HG02759 (cell line): ENCODE measurements at regions not wholly inside any gene's neighbourhood (a gene's known extent, or its start where the extent isn't known, plus 50 kb on each side); places are given as distances from the start of the nearest gene placed in this dataset.

Experiments used
- ATAC-seq: cut with Tn5 transposase; IDR thresholded peaks from one replicate; pipeline ENCODE4 v1.9.1; 2021; ENCODE audit warnings: mild to moderate bottlenecking, moderate library complexity; ENCODE audit not compliant: unreplicated experiment

DNA sequence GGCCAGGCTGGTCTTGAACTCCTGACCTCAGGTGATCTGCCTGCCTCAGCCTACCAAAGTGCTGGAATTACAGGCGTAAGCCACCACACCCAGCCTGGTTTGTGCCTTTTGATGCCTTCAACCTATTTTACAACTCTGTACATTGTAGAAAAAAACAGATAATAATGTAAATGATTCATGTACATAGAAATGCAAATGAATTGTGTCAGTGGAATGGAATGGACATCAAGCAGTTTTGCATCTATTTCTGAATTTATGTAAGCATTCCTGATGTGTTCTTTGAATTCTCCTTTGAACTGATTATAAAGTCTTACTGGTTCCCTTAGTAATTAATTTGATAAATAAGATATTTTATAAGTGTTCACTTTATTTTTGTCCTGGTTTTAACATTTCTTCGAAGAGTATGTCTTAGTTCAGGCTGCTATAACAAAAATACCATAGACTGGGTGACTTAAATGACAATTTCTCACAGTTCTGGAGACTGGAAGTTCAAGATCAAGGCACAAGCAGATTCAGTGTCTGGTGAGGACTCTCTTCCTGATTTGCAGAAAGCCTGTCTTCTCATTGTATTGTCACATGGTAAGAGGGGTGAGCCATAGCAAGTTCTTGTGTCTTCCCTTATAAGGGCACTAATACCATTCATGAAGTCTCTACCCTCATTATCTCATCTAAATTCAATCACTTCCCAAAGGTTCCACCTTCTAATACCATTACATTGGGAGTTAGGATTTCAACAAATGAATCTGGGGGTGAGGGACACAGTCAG, 162.2 kb upstream of the S100G start:
- ATAC-seq: no peak

DNA sequence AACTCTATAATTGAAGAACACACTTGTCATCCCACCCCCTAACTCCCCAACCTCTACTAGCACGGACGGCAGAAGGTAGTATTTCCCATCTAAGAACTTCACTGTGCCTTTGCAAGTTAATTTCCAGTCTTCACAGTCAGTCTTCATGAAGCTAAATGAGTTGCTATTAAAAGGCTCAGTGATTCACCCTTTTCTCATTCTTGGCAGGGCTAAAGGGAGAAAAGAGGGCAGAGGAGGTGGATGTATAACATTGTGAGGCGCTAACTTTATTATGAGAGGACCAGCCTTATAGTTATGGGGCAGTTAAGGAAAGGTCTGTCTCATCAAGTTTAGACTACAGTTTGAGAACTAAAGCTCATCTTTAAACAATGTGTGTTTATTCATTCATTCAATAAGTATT, 161.0 kb upstream of the S100G start:
- no peak for ATAC-seq

DNA sequence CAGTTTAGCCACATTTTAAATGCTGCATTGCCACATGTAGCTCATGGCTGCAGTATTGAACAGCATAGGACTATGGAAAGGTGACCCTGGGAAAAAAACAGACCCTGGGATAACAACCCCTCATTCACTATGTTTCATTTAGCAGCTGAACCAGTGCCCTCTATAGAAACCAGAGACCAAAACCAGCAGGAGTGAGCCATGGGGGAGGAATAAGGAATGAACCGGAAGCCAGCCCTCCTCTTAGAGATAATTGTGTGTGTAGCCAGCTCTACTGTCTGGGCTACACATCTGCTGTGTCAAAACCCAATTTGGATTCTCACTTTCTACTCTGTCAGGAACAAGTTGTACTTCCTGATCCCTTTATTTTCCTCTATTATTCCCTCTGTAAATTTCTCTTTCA, 158.5 kb upstream of the S100G start:
- no peak for ATAC-seq

DNA sequence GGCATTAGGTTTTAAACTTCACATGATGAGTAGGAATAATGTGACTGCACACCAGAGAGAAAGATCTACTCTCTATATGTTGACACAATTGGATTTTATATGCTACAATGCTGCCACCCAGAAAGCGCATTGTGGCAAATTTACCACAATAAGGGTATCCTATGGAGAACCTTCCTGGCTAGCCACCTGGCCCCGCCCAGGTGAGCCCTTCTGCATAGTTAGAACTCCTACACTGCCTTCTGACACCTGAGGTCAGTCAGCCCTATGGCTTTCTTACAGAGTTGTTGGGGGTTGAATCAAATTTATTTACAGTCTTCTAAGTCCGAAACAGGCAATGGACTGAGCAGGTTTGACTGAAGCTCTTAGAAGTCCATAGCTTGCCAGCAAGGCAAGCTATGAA, 153.8 kb upstream of the S100G start:
- ATAC-seq: no peak

DNA sequence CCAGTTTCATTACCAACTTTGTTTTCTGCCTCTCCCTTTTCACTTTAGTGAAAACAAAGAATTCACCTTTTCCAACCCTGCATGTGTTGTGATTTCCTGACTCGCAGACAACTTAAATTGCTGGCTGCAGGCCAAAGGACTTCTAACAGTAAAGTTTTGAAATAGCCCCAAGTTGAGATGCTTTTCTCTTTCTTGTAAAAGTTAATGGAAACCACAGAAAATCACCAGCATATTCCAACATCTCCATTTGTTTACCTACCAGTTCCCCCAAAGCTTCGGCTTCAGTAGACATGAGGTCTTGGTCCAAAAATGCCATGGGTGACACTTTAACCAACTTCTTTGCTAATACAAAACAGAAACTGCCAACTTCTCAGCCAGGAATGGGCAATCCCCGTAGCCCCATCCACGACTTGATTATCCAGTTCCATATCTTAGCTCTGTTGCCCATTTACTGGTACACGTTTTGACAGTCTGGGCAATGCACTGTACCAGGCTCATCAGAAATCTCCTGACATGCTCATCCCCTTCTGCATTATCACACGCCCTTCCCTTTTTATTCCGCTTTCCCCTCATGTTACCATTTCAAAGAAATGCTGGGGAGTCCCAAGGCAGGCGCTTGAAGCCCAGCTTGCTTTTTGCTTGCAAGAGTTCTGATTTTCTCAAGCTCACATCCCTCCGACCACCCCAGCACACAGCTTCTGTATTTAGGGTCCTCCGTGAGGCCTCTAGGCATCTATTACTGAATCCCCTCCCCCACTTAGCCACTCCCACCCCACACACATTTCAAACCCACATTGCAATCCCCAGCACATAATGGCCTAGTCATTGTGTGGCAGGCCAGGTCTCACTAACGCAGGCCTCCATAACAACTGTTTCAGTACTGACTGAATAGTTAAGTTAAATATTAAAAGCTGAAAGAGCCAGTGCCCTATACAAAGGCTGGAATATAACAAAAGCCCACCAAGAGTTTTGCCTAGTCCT, 137.9 kb upstream of the S100G start:
- ATAC-seq: no peak

DNA sequence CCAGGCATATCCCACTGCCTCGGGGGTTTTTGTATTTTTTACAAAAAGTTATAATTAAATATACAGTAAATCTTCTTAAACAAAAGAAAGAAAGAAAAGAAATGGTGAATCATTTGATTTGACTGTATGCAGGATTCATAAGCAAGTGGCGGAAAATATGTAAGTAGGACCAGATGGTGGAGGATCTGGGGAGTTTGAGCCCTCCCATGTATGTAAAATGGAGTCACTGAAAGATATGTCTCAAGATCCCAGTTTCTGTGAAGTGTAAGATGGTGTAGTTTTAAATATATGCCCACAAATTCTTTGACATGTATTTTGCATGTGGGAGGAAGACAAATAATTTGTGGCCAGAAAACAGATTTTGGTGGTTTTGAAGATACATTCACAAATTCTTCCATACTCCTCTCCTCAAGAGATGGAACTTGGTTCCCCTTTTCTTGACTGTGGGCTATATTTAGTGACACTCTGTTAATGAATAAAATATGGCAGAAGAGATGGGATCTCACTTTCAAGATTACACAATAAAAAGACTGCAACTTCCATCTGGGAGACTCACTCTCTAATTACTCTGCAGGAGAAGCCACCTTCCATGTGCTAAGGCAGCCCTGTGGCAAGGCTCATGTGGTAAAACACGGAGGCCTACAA, 133.6 kb upstream of the S100G start:
- ATAC-seq: no peak

DNA sequence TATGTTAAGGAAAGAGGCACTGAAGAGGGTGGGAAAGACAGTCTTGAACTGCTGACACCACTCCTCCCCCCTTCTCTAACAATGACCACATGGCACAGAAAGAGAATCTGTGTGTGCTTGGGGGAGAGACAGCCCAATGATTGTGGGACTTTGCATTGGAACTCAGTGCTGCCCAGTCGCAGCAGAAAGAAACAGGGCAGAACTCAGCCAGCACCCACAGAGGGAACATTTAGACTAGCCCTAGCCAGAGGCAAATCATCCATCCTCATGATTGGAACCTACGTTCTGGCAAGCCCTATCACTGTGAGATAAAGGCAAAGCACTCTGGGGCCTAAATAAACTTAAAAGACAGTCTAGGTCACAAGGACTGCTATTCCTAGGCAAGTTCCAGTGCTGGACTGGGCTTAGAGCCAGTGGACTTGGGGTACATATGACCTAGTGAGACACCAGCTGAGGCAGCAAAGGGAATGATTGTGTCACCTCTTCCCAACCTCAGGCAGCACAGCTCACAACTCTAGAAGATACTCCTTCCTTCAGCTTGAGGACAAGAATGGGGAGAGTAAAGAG, 132.8 kb upstream of the S100G start:
- ATAC-seq: no peak

DNA sequence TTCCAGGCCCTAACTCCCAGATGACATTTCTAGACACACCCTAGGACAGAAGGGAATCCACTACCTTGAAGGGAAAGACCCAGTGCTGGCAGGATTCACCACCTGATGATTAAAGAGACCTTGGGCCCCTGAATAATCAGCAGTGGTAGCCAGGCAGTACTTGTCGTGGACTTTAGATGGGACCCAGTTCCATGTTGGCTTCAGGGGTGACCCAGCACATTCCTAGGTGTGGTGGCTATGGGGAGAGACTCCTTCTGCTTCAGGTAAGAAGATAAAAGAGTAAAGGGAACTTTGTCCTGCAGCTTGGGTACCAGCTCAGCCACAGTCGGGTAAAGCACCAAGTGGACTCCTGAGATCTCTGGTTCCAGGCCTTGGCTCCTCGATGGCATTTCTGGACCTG, 131.8 kb upstream of the S100G start:
- no peak for ATAC-seq

DNA sequence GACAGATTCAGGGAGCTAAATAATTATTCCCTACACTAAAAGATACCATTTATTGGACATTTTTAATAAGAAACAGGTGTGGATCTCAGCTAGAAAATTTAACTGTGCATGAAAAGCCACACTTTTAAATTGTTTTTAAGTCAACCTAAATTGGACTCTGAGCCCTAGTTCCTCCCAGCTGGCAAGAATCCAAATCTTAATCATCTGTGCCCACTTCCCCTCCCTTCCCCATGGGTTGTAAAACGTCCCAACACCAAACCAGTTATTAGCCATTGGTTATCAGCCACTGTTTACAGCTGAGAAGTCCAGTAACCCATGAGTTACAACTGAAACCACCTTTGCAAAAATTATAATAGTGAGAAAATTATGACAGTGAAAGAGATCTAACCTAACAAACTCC, 125.6 kb upstream of the S100G start:
- ATAC-seq: no peak

DNA sequence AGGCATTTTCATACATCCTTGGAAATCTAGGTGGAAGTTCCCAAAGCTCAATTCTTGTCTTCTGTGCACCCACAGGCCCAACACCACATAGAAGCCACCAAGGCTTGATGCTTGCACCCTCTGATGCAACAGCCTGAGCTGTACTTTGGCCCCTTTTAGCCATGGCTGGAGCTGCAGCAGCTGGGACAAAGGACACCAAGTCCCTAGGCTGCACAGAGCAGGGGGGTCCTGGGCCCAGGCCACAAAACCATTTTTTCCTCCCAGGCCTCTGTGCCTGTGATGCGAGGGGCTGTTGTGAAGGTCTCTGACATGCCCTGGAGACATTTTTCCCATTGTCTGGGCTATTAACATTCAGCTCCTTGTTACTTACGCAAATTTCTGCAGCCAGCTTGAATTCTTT, 124.0 kb upstream of the S100G start:
- no peak for ATAC-seq

DNA sequence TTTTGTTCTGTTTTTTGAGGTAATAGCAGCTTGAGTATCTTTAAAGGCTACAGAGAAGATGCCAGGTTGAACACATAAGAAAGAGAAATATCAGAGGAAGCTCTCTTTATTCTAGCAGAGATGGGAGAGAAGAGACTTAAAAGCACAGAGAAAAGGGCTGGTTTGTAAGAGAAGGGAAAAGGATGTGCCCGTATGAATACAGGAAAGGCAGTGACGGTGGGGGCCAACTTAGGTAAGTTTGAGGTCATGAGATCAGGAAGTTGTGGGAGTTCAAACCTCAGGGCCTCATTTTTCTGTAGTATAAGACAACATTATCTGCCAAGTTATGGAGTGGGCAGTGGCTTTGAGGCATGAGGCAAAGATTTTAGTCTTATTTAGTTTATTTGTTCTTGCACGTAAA, 121.3 kb upstream of the S100G start:
- ATAC-seq: no peak
